HCT116 (cell line): ENCODE measurements at regions not wholly inside any gene's neighbourhood (a gene's known extent, or its start where the extent isn't known, plus 50 kb on each side); places are given as distances from the start of the nearest gene placed in this dataset.

Experiments
- ATAC-seq: fragments of 200-7000 bp; cut with Tn5 transposase; 2 replicates; pipeline ENCODE4 v1.9.1; 2020; ENCODE audit warnings: mild to moderate bottlenecking, moderate library complexity
- BruUV-seq: library from RNA; stranded (reverse); fragments of 400-500 nt; replicated peaks from 2 replicates; lab custom pipeline; 2021; lab: Mats Ljungman, UMichigan
- CTCF ChIA-PET: fragments of 300-600 bp; sonication (Branson Sonifier 250); formaldehyde crosslinking; loops from one replicate; lab custom pipeline; 2021; ENCODE audit warnings: antibody characterized with exemption; lab: Charles Lee
- POLR2A ChIA-PET: fragments of 300-600, 350-600 bp; sonication (Branson Sonifier 250); formaldehyde crosslinking; loops from one replicate; lab custom pipeline; 2021; ENCODE audit warnings: antibody characterized with exemption; lab: Charles Lee
- RAD21 ChIA-PET, 2 experiments: fragments of 300-600 bp; sonication (Branson Sonifier 250); formaldehyde crosslinking; loops; one replicate each; lab custom pipeline; 2023; ENCODE audit warnings: low total read pairs in 2 of 2; ENCODE audit not compliant: uncharacterized antibody in 2 of 2, unreplicated experiment in 2 of 2, low non-redundant PET in 1 of 2; lab: Charles Lee
- DNase-seq: peaks from one replicate; pipeline ENCODE4 v3.0.0-alpha.2; 2010; ENCODE audit warnings: low read depth, low spot score
- H2AFZ ChIP-seq: fragments of 200-600 bp; shearing (Covaris generic), sonication (generic); 2 replicates; pipeline ENCODE4 v1.6.1; 2017; ENCODE audit warnings: low read depth, mixed run types, mixed read lengths, antibody characterized with exemption, low read length; ENCODE audit not compliant: poor library complexity, severe bottlenecking
- H3K27ac ChIP-seq: 2 replicates; pipeline ENCODE4 v1.5.1; 2012; ENCODE audit warnings: low read depth, low read length
- H3K27me3 ChIP-seq: fragments of 200-600 bp; sonication (generic); 2 replicates; pipeline ENCODE4 v1.6.1; 2016; ENCODE audit warnings: mixed run types, low read length, mixed read lengths; ENCODE audit not compliant: insufficient read depth
- H3K36me3 ChIP-seq, 2 experiments: fragments of 200-500 bp in 1 of 2; fragments of 200-600 bp in 1 of 2; sonication (Bioruptor generic) in 1 of 2; sonication (generic) in 1 of 2; 2 replicates each; pipeline versions ENCODE4 v1.5.1 to v1.6.1; 2014 to 2016; ENCODE audit warnings: low read length in 2 of 2, inconsistent platforms in 1 of 2, mixed read lengths in 1 of 2, mixed run types in 1 of 2; ENCODE audit not compliant: insufficient read depth in 2 of 2, control insufficient read depth in 1 of 2
- H3K4me1 ChIP-seq, 2 experiments: fragments of 200-600 bp in 1 of 2; sonication (generic) in 1 of 2; 2 replicates each; pipeline versions ENCODE4 v1.5.1 to v1.6.1; 2012 to 2017; ENCODE audit warnings: low read length in 2 of 2, inconsistent platforms in 1 of 2, mild to moderate bottlenecking in 1 of 2, mixed read lengths in 1 of 2, mixed run types in 1 of 2, moderate library complexity in 1 of 2; ENCODE audit not compliant: insufficient read depth in 2 of 2, control insufficient read depth in 1 of 2
- H3K4me2 ChIP-seq: fragments of 200-600 bp; sonication (generic); 2 replicates; pipeline ENCODE4 v1.6.1; 2017; ENCODE audit warnings: mixed run types, low read length, mixed read lengths
- H3K4me3 ChIP-seq, 2 experiments: fragments of 200-600 bp in 1 of 2; sonication (generic) in 1 of 2; replicated peaks in 1 of 2; 2 replicates each; pipeline ENCODE4 v1.5.1; 2011 to 2016; ENCODE audit warnings: low read length in 2 of 2, control low read depth in 1 of 2, low read depth in 1 of 2, mild to moderate bottlenecking in 1 of 2, mixed read lengths in 1 of 2, mixed run types in 1 of 2
- H3K79me2 ChIP-seq: fragments of 200-600 bp; sonication (generic); 2 replicates; pipeline ENCODE4 v1.6.1; 2017; ENCODE audit warnings: mild to moderate bottlenecking, mixed run types, low read length, moderate library complexity, mixed read lengths; ENCODE audit not compliant: insufficient read depth
- H3K9ac ChIP-seq: fragments of 200-600 bp; sonication (generic); 2 replicates; pipeline ENCODE4 v1.6.1; 2016; ENCODE audit warnings: low read length, mixed read lengths
- H3K9me2 ChIP-seq: fragments of 200-600 bp; sonication (generic), shearing (Covaris generic); 2 replicates; pipeline ENCODE4 v1.6.1; 2017; ENCODE audit warnings: mixed run types, mild to moderate bottlenecking, moderate library complexity; ENCODE audit not compliant: insufficient read depth
- H3K9me3 ChIP-seq, 2 experiments: fragments of 200-500 bp in 1 of 2; fragments of 200-600 bp in 1 of 2; sonication (Bioruptor generic) in 1 of 2; sonication (generic) in 1 of 2; 2 replicates each; pipeline ENCODE4 v1.6.1; 2014 to 2017; ENCODE audit warnings: low read length in 2 of 2, mixed read lengths in 2 of 2, inconsistent platforms in 1 of 2, low read depth in 1 of 2, mild to moderate bottlenecking in 1 of 2, mixed run types in 1 of 2, moderate library complexity in 1 of 2; ENCODE audit not compliant: control insufficient read depth in 1 of 2, insufficient read depth in 1 of 2
- H4K20me1 ChIP-seq: fragments of 200-600 bp; sonication (generic), shearing (Covaris generic); 2 replicates; pipeline ENCODE4 v1.6.1; 2017; ENCODE audit warnings: mixed run types, mild to moderate bottlenecking, moderate library complexity; ENCODE audit not compliant: insufficient read depth
- CBX3 ChIP-seq: IDR thresholded peaks from 2 replicates; pipeline ENCODE4 v1.6.1; 2012; ENCODE audit warnings: low read depth
- ELF1 ChIP-seq: IDR thresholded peaks from 2 replicates; pipeline ENCODE4 v1.6.1; 2012; ENCODE audit warnings: low read depth, borderline replicate concordance
- EZH2 ChIP-seq: fragments of 200-600 bp; sonication (generic); IDR thresholded peaks from 2 replicates; pipeline ENCODE4 v1.6.1; 2017; ENCODE audit warnings: antibody characterized with exemption, mixed run types
- FOSL1 ChIP-seq: IDR thresholded peaks from 2 replicates; pipeline ENCODE4 v1.6.1; 2012; ENCODE audit warnings: low read depth
- JUND ChIP-seq: IDR thresholded peaks from 2 replicates; pipeline ENCODE4 v1.6.1; 2012
- POLR2A ChIP-seq: IDR thresholded peaks from 2 replicates; pipeline ENCODE4 v1.7.0; 2011; ENCODE audit warnings: borderline replicate concordance; ENCODE audit not compliant: insufficient read depth, insufficient read length; ENCODE audit errors: extremely low read depth
- POLR2AphosphoS5 ChIP-seq: IDR thresholded peaks from 2 replicates; pipeline ENCODE4 v1.6.1; 2011; ENCODE audit warnings: mild to moderate bottlenecking, low read depth, low read length, moderate library complexity
- SIN3A ChIP-seq: IDR thresholded peaks from 2 replicates; pipeline ENCODE4 v1.6.1; 2012; ENCODE audit warnings: low read depth
- SRF ChIP-seq: IDR thresholded peaks from 2 replicates; pipeline ENCODE4 v1.6.1; 2012; ENCODE audit warnings: low read depth
- YY1 ChIP-seq: IDR thresholded peaks from 2 replicates; pipeline ENCODE4 v1.6.1; 2011; ENCODE audit warnings: low read length, low read depth, moderate library complexity, mild to moderate bottlenecking; ENCODE audit not compliant: insufficient replicate concordance; ENCODE audit errors: extremely low read depth
- intact Hi-C: fragments of 100-400 bp; cut with micrococcal nuclease; formaldehyde crosslinking; loops from 2 replicates; pipeline ENCODE4 v1.10.0; 2022
- TF ChIP-seq, protein P1 (sequence below): IDR thresholded peaks from 2 replicates; pipeline ENCODE4 v1.6.1; 2012
- TF ChIP-seq, protein P2 (sequence below): IDR thresholded peaks from 2 replicates; pipeline ENCODE4 v1.6.1; 2012; ENCODE audit warnings: low read depth

DNA sequence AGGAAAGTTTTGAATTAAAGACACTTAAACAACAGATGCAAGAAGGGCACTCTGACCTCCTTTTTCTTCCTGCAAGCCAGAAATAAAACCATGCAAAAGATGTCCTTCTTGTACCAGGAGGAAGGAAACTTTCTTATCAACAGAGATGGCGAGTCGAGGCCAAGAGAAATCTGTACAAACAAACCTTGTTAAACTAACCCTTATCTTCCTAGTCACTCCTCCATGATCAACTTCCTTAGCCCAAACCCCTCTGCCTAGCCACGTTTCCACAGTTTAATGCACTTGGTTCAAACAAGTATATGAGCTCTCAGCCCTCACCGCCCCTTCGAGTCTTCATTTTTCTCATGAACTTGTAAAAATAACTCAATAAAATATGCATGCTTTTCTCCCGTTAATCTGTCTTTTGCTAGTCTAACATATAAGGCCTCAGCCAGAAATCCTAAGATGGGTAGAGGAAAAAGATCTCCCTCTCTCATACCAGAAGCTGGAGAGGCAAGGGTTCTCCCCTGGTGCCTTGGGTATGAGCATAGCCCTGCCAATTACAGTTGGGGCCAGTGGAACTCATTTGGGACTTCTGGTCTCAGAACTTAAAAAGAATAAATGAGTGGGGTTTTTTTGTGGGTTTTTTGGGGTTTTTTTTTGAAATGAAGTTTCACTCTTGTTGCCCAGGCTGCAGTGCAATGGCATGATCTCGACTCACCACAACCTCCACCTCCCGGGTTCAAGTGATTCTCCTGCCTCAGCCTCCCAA lies 141.7 kb upstream of the SOD1 start:
- H4K20me1 ChIP-seq = no peaks in the 10 kb centered on the region
- no peak overlapping the region for H3K4me3 ChIP-seq
- H3K27ac ChIP-seq = no peak overlapping the region
- H3K4me2 ChIP-seq = no peak overlapping the region
- no peaks in the 10 kb centered on the region for H3K36me3 ChIP-seq
- POLR2A ChIA-PET = no interaction called here
- no TSS peak for BruUV-seq
- no peak overlapping the region for H3K9ac ChIP-seq
- intact Hi-C loops = no loop called here
- H3K4me1 ChIP-seq = peaks cover 23 to 25% of the 10 kb centered on the region in 2 experiments
- H2AFZ ChIP-seq = no peak overlapping the region
- ATAC-seq (no peak), DNase-seq (no peak)
- no peaks in the 10 kb centered on the region for H3K9me3 ChIP-seq
- no peaks in the 10 kb centered on the region for H3K27me3 ChIP-seq
- peaks cover 24% of the 10 kb centered on the region for H3K79me2 ChIP-seq
- TF ChIP-seq, protein P1, sequence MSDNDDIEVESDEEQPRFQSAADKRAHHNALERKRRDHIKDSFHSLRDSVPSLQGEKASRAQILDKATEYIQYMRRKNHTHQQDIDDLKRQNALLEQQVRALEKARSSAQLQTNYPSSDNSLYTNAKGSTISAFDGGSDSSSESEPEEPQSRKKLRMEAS = no peak
- TF ChIP-seq YY1 (no peak), CBX3 (no peak), POLR2AphosphoS5 (no peak), POLR2A (no peak), ELF1 (no peak), FOSL1 (no peak), SIN3A (no peak), EZH2 (no peak), SRF (no peak), JUND (no peak)
- TF ChIP-seq, protein P2, sequence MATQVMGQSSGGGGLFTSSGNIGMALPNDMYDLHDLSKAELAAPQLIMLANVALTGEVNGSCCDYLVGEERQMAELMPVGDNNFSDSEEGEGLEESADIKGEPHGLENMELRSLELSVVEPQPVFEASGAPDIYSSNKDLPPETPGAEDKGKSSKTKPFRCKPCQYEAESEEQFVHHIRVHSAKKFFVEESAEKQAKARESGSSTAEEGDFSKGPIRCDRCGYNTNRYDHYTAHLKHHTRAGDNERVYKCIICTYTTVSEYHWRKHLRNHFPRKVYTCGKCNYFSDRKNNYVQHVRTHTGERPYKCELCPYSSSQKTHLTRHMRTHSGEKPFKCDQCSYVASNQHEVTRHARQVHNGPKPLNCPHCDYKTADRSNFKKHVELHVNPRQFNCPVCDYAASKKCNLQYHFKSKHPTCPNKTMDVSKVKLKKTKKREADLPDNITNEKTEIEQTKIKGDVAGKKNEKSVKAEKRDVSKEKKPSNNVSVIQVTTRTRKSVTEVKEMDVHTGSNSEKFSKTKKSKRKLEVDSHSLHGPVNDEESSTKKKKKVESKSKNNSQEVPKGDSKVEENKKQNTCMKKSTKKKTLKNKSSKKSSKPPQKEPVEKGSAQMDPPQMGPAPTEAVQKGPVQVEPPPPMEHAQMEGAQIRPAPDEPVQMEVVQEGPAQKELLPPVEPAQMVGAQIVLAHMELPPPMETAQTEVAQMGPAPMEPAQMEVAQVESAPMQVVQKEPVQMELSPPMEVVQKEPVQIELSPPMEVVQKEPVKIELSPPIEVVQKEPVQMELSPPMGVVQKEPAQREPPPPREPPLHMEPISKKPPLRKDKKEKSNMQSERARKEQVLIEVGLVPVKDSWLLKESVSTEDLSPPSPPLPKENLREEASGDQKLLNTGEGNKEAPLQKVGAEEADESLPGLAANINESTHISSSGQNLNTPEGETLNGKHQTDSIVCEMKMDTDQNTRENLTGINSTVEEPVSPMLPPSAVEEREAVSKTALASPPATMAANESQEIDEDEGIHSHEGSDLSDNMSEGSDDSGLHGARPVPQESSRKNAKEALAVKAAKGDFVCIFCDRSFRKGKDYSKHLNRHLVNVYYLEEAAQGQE = no peak
- no peaks in the 10 kb centered on the region for H3K9me2 ChIP-seq
- CTCF ChIA-PET = no interaction called here
- RAD21 ChIA-PET = no interaction called here
